Mucosa of descending colon (tissue), 3 donors: ENCODE measurements at regions not wholly inside any gene's neighbourhood (a gene's known extent, or its start where the extent isn't known, plus 50 kb on each side); places are given as distances from the start of the nearest gene placed in this dataset.

Experiments used
- ATAC-seq: fragments of 200-7000 bp; cut with Tn5 transposase; one replicate; pipeline ENCODE4 v1.9.1; 2020; ENCODE audit warnings: mild to moderate bottlenecking, moderate library complexity
- DNase-seq, 3 donors: peaks; one replicate each; pipeline ENCODE4 v3.0.0-alpha.2; 2020
- H3K36me3 ChIP-seq: fragments of 200-600 bp; one replicate; pipeline ENCODE4 v1.8.0; 2021; ENCODE audit warnings: low read depth, mild to moderate bottlenecking
- H3K4me1 ChIP-seq: fragments of 200-600 bp; one replicate; pipeline ENCODE4 v1.8.0; 2021; ENCODE audit warnings: low read depth, mild to moderate bottlenecking
- H3K4me3 ChIP-seq: fragments of 200-600 bp; one replicate; pipeline ENCODE4 v1.8.0; 2021; ENCODE audit warnings: mild to moderate bottlenecking
- H3K9me3 ChIP-seq: fragments of 200-600 bp; one replicate; pipeline ENCODE4 v1.8.0; 2021; ENCODE audit warnings: mild to moderate bottlenecking
- intact Hi-C, 2 donors: fragments of 100-400 bp; cut with DNase I in 1 of 2; cut with micrococcal nuclease in 1 of 2; formaldehyde crosslinking; loops; one replicate each; pipeline versions ENCODE4 v1.11.0 to v1.11.1; 2022; cut with DNase I, micrococcal nuclease
- TF ChIP-seq, protein P1 (sequence below): fragments of 200-600 bp; IDR thresholded peaks from one replicate; pipeline ENCODE4 v1.8.0; 2022; ENCODE audit warnings: antibody characterized with exemption, mild to moderate bottlenecking
- donor health status: DM: no; HTN: no; CAD: no; lungs with moderate emphysema.
- donor health status: DM: no; HTN: no; CAD: no.
- donor health status: DM: no; HTN: yes; CAD: no.

DNA sequence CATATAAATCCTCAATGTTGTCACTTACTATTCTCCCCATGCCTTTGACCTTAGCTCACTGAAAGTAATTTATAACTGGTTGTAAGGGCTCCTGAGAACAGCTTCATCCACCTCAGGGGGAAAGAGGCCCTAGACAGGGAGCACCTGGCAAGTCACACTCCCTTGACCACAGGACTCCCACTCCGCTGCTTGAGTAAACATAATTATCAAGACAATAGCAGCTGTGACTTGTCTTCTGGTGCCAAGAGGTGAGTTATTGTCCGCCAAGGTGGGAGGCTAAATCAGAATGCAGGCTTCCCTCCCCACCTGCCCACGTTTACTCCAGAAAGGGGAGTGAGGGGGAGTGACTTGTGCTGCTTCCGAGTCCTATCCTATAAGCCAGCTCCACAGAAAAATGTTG is 230.6 kb upstream of the LRATD1 start:
- TF ChIP-seq, protein P1, sequence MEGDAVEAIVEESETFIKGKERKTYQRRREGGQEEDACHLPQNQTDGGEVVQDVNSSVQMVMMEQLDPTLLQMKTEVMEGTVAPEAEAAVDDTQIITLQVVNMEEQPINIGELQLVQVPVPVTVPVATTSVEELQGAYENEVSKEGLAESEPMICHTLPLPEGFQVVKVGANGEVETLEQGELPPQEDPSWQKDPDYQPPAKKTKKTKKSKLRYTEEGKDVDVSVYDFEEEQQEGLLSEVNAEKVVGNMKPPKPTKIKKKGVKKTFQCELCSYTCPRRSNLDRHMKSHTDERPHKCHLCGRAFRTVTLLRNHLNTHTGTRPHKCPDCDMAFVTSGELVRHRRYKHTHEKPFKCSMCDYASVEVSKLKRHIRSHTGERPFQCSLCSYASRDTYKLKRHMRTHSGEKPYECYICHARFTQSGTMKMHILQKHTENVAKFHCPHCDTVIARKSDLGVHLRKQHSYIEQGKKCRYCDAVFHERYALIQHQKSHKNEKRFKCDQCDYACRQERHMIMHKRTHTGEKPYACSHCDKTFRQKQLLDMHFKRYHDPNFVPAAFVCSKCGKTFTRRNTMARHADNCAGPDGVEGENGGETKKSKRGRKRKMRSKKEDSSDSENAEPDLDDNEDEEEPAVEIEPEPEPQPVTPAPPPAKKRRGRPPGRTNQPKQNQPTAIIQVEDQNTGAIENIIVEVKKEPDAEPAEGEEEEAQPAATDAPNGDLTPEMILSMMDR = no peak
- intact Hi-C loops = no loop called here
- Histone ChIP-seq H3K36me3 (no peaks in the 10 kb centered on the region), H3K4me3 (no peak overlapping the region), H3K4me1 (no peaks in the 10 kb centered on the region), H3K9me3 (no peaks in the 10 kb centered on the region)
- ATAC-seq = no peak
- DNase-seq = no peak

GRCh38 chr2:14408695-14409094 is 223.8 kb upstream of the LRATD1 start:
- DNase-seq (no peak), ATAC-seq (no peak)
- intact Hi-C loops = no loop called here
- no peaks in the 10 kb centered on the region for H3K4me1 ChIP-seq
- TF ChIP-seq, protein P1 = no peak
- H3K36me3 ChIP-seq = no peaks in the 10 kb centered on the region
- H3K4me3 ChIP-seq = no peak overlapping the region
- H3K9me3 ChIP-seq = no peaks in the 10 kb centered on the region

GRCh38 chr2:14417551-14417950 is 215.0 kb upstream of the LRATD1 start:
- H3K36me3 ChIP-seq = no peaks in the 10 kb centered on the region
- peaks cover 1% of the 10 kb centered on the region for H3K4me1 ChIP-seq
- TF ChIP-seq, protein P1 = no peak
- no peak overlapping the region for H3K4me3 ChIP-seq
- H3K9me3 ChIP-seq = no peaks in the 10 kb centered on the region
- ATAC-seq (no peak), DNase-seq (no peak)
- intact Hi-C loops = no loop called here

GRCh38 chr2:14418115-14418514 is 214.4 kb upstream of the LRATD1 start:
- Histone ChIP-seq H3K9me3 (no peaks in the 10 kb centered on the region), H3K36me3 (no peaks in the 10 kb centered on the region), H3K4me1 (peaks cover 7% of the 10 kb centered on the region), H3K4me3 (no peak overlapping the region)
- intact Hi-C loops = no loop called here
- TF ChIP-seq, protein P1 = no peak
- no peak for ATAC-seq
- DNase-seq = no peak

DNA sequence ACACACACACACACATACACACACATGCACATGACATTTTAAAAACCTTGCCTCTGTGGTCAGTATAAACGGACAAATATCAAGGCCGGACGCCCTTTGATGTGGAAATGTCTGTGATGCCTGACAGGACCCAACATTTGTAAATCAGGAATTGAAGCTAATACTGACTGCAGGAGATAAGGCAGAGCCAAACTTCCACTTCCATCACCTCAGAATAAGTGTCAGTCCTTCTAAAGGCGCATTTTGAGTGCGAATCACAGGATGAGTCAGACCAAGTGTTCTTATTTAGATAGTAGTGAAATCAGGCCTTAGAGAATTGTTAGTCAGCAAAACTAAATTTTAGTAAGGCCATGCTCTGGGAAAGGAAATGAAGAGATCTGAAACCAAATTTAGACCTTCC is 211.7 kb upstream of the LRATD1 start:
- Histone ChIP-seq H3K4me1 (peaks cover 14% of the 10 kb centered on the region), H3K9me3 (no peaks in the 10 kb centered on the region), H3K36me3 (no peaks in the 10 kb centered on the region), H3K4me3 (no peak overlapping the region)
- intact Hi-C loops = loop anchor here in 1 of 2 donors (10.0 kb wide), 1 partner anchor 214 kb away; the partner anchor contains the start of gene LRATD1
- DNase-seq (no peak), ATAC-seq (no peak)
- TF ChIP-seq, protein P1 = no peak

- Histone ChIP-seq H3K4me3 (no peak overlapping the region), H3K36me3 (no peaks in the 10 kb centered on the region), H3K4me1 (peaks cover 14% of the 10 kb centered on the region), H3K9me3 (no peaks in the 10 kb centered on the region)
- intact Hi-C loops = loop anchor here in 1 of 2 donors (10.0 kb wide), 1 partner anchor 212 kb away; the partner anchor contains the start of gene LRATD1
- TF ChIP-seq, protein P1 = no peak
- ATAC-seq (no peak), DNase-seq (no peak)
Measured at GRCh38 chr2:14422426-14422825, 210.1 kb upstream of the LRATD1 start.
